ENCODE measurements at regions not wholly inside any gene's neighbourhood (a gene's known extent, or its start where the extent isn't known, plus 50 kb on each side); places are given as distances from the start of the nearest gene placed in this dataset.
A peak's percentile ranks its signal among the peaks of the same experiment; 100 is the strongest.

DNA sequence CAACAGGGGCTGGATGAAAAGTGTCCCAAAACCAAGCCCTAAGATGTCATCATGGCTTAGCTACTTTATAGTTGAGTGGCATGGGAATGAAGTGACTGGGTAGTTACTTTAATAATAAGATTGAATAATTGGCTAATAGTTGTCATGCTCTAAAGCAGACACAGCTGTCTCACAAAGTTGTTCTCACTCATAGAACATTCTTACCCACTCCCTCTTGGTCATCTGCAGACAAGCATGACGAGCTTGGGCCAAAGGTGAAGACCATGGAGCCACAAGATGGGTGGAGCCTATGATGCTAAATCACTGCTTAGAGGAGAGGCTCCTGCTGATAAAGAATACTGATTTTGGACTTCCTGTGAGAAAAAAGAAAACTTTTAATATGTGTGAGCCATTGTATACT is 62.4 kb upstream of the MMADHC start (continued):
- TF ChIP-seq CEBPG (CRISPR knock-in tag; IDR thresholded peaks at IDR 0.05) (no peak), CEBPG (tag; conservative IDR thresholded peaks at IDR 0.05 in 1 of 2, IDR thresholded peaks at IDR 0.05 in 1 of 2) (no peak), TCF7 (IDR thresholded peaks at IDR 0.05; ENCODE audit: borderline replicate concordance) (no peak), ZBTB7A (IDR thresholded peaks at IDR 0.05; ENCODE audit: borderline replicate concordance, control insufficient read depth, low read depth, low read length) (no peak), ZNF75A (CRISPR knock-in tag; IDR thresholded peaks at IDR 0.05) (no peak), JUNB (CRISPR knock-in tag; conservative IDR thresholded peaks at IDR 0.05) (no peak)

- H3K9me1 ChIP-seq (ENCODE audit: control insufficient read depth, insufficient read depth, low read length), result no peaks in the 10 kb centered on the region
- no peak overlapping the region for H3K27ac ChIP-seq (ENCODE audit: extremely low read depth, low read depth, low read length)
- H3K9ac ChIP-seq (ENCODE audit: insufficient read depth in 1 of 2, low read depth in 2 of 2, low read length in 2 of 2), result no peak overlapping the region
- no peaks in the 10 kb centered on the region for H3K9me3 ChIP-seq (replicated peaks; ENCODE audit: control insufficient read depth, insufficient read depth, low read depth, low read length)
- BruUV-seq (replicated peaks), result no TSS peak
- no peak overlapping the region for H2AFZ ChIP-seq (ENCODE audit: low read depth, low read length)
- ATAC-seq (no peak), FAIRE-seq (no peak), DNase-seq (ENCODE audit: extremely low read depth in 1 of 4, low spot score in 3 of 4) (peak in 1 of 4 experiments; percentile 3)
- H3K4me2 ChIP-seq (ENCODE audit: insufficient read depth, low read length), result no peak overlapping the region
- H4K20me1 ChIP-seq (replicated peaks; ENCODE audit: control insufficient read depth, insufficient read depth, low read length), result no peaks in the 10 kb centered on the region
- H3K4me1 ChIP-seq (replicated peaks in 1 of 2; ENCODE audit: control insufficient read depth in 2 of 2, insufficient read depth in 2 of 2, low read length in 2 of 2), result no peaks in the 10 kb centered on the region
- peak; percentile 67 for TF ChIP-seq FOSL1 (tag; conservative IDR thresholded peaks at IDR 0.05)
- no peak for TF ChIP-seq HBP1 (CRISPR knock-in tag; IDR thresholded peaks at IDR 0.05)
- intact Hi-C loops (cut with micrococcal nuclease), result no loop called here
- 0% methylated on average over 3 of the region's 3 CpGs for WGBS (ENCODE audit: insufficient coverage, low coverage, missing lambda C conversion rate)
- H3K36me3 ChIP-seq (ENCODE audit: control insufficient read depth, insufficient read depth, low read length), result no peaks in the 10 kb centered on the region
- H3K4me3 ChIP-seq, result no peak overlapping the region
- no peaks in the 10 kb centered on the region for H3K79me2 ChIP-seq (ENCODE audit: control insufficient read depth, insufficient read depth, low read length)
- ChIA-PET POLR2A (interaction anchor here (0.7 kb wide), 1 partner anchor 514 kb away, joined by 3 read pairs; no protein-coding TSS in a partner anchor), CTCF (ENCODE audit: low intra/inter-chr PET ratio) (no interaction called here)
- H3K27me3 ChIP-seq (ENCODE audit: control insufficient read depth in 2 of 2, insufficient read depth in 2 of 2, low read length in 2 of 2), result no peaks in the 10 kb centered on the region
- in situ Hi-C loops (cut with MboI), result no loop called here
These were observed 60.9 kb upstream of the MMADHC start for GRCh38 chr2:149648282-149649030.

Measured in K562 (cell line).